ENCODE measurements at regions not wholly inside any gene's neighbourhood (a gene's known extent, or its start where the extent isn't known, plus 50 kb on each side); places are given as distances from the start of the nearest gene placed in this dataset.

DNA sequence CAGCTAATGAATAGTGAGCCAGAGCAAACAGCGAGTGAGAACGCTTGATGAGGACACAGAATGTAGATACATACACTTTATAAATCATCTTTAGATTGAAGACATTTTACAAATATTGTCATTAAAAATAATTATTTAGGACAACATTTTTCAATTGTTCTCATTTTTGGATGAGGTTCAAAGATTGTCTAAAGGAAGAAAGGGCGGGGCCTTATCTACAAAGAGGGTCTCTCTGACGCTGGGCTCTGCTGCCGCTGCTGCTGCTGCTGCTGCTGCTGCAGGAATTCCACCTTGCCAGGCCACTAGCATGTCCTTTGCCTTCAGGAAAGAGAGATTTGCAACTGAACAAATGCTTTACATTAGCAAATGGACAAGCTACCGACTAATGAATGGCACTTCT lies 220.7 kb upstream of the TMEM161B start:
- H3K4me3 ChIP-seq (ENCODE audit: low read depth, low read length) = no peak overlapping the region
- TF ChIP-seq, protein P1, sequence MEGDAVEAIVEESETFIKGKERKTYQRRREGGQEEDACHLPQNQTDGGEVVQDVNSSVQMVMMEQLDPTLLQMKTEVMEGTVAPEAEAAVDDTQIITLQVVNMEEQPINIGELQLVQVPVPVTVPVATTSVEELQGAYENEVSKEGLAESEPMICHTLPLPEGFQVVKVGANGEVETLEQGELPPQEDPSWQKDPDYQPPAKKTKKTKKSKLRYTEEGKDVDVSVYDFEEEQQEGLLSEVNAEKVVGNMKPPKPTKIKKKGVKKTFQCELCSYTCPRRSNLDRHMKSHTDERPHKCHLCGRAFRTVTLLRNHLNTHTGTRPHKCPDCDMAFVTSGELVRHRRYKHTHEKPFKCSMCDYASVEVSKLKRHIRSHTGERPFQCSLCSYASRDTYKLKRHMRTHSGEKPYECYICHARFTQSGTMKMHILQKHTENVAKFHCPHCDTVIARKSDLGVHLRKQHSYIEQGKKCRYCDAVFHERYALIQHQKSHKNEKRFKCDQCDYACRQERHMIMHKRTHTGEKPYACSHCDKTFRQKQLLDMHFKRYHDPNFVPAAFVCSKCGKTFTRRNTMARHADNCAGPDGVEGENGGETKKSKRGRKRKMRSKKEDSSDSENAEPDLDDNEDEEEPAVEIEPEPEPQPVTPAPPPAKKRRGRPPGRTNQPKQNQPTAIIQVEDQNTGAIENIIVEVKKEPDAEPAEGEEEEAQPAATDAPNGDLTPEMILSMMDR (IDR thresholded peaks at IDR 0.05; ENCODE audit: borderline replicate concordance, insufficient read depth, low read depth, low read length) = no peak

DNA sequence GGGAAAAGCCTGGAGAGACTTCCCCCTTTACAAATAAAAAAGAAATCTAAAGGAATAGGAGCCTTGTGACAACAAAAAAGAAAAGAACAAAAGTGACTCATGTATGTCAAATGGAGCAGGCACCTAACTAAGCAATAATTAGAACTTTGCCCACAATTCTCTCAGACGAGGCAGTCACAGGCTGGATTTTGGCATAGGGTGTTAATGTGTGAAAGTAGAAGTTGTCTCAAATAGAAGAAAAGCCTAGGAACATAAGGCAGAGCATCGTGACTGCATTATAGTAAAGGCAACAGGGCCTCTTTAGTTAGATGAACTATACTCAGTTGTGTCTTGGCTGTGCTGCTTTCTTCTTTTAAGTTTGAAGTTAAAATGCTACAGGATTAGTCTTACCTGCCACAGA lies 219.9 kb upstream of the TMEM161B start:
- H3K4me3 ChIP-seq (ENCODE audit: low read depth, low read length) = no peak overlapping the region
- TF ChIP-seq, protein P1 (IDR thresholded peaks at IDR 0.05; ENCODE audit: borderline replicate concordance, insufficient read depth, low read depth, low read length) = no peak

- H3K4me3 ChIP-seq (ENCODE audit: low read depth, low read length) = no peak overlapping the region
- TF ChIP-seq, protein P1 (IDR thresholded peaks at IDR 0.05; ENCODE audit: borderline replicate concordance, insufficient read depth, low read depth, low read length) = no peak
Observed at GRCh38 chr5:88488130-88488529, 219.5 kb upstream of the TMEM161B start.

DNA sequence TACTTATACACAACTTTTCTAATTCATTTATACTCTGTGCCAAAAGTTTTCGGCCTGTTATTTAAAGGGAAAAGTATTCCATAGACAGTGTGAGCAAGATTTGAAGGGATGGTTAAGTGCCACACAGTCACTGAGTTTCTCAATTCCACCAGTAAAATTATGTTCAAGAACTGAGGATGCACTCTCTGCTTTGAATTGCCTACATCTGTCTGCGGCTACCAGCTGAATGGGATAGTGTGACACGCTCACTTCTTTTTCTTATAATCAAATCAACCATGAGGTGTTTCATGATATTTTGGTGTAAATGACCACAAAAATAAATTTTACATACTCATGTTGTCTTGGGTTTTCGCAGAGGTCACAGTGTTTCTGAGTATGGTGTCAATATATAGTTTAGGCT lies 218.4 kb upstream of the TMEM161B start:
- TF ChIP-seq, protein P1 (IDR thresholded peaks at IDR 0.05; ENCODE audit: borderline replicate concordance, insufficient read depth, low read depth, low read length) = no peak
- H3K4me3 ChIP-seq (ENCODE audit: low read depth, low read length) = no peak overlapping the region

DNA sequence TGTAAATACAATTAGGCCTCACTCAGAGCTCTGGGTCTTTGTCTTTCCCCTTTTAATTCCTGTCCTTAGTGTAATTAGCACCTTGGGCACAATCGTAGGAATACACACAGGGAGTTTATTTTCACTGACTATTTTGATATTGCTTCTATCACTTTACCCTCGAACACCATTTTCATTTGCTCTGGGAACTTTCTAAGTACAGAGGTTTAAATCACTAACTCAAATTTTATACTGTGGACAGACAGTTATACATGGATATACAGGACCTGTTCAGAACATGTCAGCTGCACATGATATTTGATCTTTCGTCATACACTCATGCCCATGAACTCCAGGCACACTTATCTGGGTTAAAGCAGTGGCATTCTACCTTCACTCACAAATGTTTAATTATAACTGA lies 217.8 kb upstream of the TMEM161B start:
- no peak overlapping the region for H3K4me3 ChIP-seq (ENCODE audit: low read depth, low read length)
- TF ChIP-seq, protein P1 (IDR thresholded peaks at IDR 0.05; ENCODE audit: borderline replicate concordance, insufficient read depth, low read depth, low read length) = no peak

DNA sequence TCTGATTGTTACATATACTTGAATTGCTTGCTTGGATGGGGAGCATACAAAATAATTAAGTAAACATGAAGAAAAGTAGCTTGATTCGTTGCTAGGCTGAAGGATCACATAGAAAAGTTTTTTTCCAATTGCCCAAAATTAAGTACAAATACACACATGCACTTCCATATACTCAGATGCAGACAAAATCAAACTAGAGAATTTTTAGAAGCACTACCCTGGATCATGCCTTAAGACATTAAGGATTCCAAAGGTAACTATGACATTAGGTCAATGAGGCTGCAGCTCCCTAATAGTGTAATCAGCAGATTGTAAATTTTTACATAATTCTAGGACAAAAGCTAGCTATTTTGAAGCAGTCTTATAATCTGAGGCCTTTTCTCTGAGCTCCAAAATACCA lies 216.9 kb upstream of the TMEM161B start:
- TF ChIP-seq, protein P1 (IDR thresholded peaks at IDR 0.05; ENCODE audit: borderline replicate concordance, insufficient read depth, low read depth, low read length) = no peak
- no peak overlapping the region for H3K4me3 ChIP-seq (ENCODE audit: low read depth, low read length)

DNA sequence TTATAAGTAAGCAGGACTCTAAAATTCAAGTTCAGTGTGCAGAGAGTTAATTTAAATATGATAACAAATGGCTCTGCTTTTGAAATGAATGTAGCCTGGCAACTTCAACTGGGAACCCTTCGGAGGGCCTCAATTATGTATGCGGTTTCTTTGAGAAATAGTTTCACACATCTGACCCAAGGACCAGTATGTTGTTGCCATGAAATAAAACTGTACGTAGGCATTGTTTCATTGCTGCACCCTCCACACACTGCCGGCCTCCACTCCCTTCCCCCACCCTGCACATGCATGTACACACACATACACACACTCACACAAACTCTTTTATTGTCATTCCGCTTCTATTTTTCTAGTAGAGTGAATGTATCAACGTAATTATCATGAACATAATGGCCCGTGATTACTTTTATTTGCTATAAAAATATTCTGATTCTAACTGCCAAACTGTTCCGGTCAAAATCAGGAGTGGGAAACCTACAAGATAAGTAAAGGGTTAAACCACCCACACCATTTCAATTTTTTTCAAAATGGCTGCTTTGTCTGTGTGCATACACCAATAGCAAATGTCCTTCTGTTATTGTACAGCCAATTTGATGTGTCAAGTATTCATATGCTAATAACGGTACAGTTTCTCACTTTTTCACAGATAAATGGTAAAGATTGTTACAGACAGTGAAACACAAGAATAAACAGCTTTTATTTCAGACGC lies 215.5 kb upstream of the TMEM161B start:
- TF ChIP-seq, protein P1 (IDR thresholded peaks at IDR 0.05; ENCODE audit: borderline replicate concordance, insufficient read depth, low read depth, low read length) = no peak
- H3K4me3 ChIP-seq (ENCODE audit: low read depth, low read length) = no peak overlapping the region
